B cell (primary cell): ENCODE measurements at regions not wholly inside any gene's neighbourhood (a gene's known extent, or its start where the extent isn't known, plus 50 kb on each side); places are given as distances from the start of the nearest gene placed in this dataset.

Experiments used
- ATAC-seq: fragments of 200-7000 bp; cut with Tn5 transposase; one replicate; pipeline ENCODE4 v1.10.0; 2021; ENCODE audit warnings: low read depth, mild to moderate bottlenecking, moderate number of reproducible peaks, moderate library complexity
- CTCF ChIA-PET: fragments of 350-600 bp; sonication (Branson Sonifier 250); formaldehyde crosslinking; loops from one replicate; lab custom pipeline; 2021; ENCODE audit warnings: antibody characterized with exemption, inconsistent platforms; lab: Charles Lee
- POLR2A ChIA-PET: fragments of 350-600 bp; sonication (Branson Sonifier 250); formaldehyde crosslinking; loops from one replicate; lab custom pipeline; 2021; ENCODE audit warnings: antibody characterized with exemption; lab: Charles Lee
- DNase-seq: peaks from one replicate; pipeline ENCODE4 v3.0.0; 2013
- H2AFZ ChIP-seq: 2 replicates; pipeline ENCODE4 v1.6.1; 2012; ENCODE audit warnings: mild to moderate bottlenecking, low read depth, low read length; ENCODE audit not compliant: insufficient read depth, poor library complexity, severe bottlenecking
- H3K27ac ChIP-seq, 2 donors: 1 replicate in 1 of 2; 2 replicates in 1 of 2; pipeline ENCODE4 v1.5.1; 2012 to 2013; ENCODE audit warnings: low read length in 2 of 2, mild to moderate bottlenecking in 2 of 2, moderate library complexity in 1 of 2
- H3K27me3 ChIP-seq, 4 experiments: fragments of 200-600 bp in 1 of 4; sonication (generic) in 1 of 4; replicated peaks in 1 of 4; 1 replicate in 2 of 4; 2 replicates in 2 of 4; pipeline versions ENCODE4 v1.6.1 to v1.7.0; 2013 to 2016; ENCODE audit warnings: low read length in 3 of 4, mild to moderate bottlenecking in 2 of 4, mixed read lengths in 1 of 4, moderate library complexity in 1 of 4; ENCODE audit not compliant: insufficient read depth in 4 of 4, control insufficient read depth in 3 of 4; ENCODE audit errors: control extremely low read depth in 1 of 4
- H3K36me3 ChIP-seq, 2 experiments: replicated peaks in 1 of 2; 1 replicate in 1 of 2; 2 replicates in 1 of 2; pipeline versions ENCODE4 v1.6.1 to v1.7.1; 2013; ENCODE audit warnings: low read length in 1 of 2; ENCODE audit not compliant: insufficient read depth in 2 of 2, control insufficient read depth in 1 of 2; ENCODE audit errors: control extremely low read depth in 1 of 2, extremely low read depth in 1 of 2
- H3K4me1 ChIP-seq, 2 donors: fragments of 200-600 bp in 1 of 2; sonication (generic) in 1 of 2; 1 replicate in 1 of 2; 2 replicates in 1 of 2; pipeline versions ENCODE4 v1.5.1 to v1.6.1; 2013 to 2017; ENCODE audit warnings: low read length in 2 of 2; ENCODE audit not compliant: control insufficient read depth in 2 of 2, insufficient read depth in 2 of 2
- H3K4me2 ChIP-seq: replicated peaks from 2 replicates; pipeline ENCODE3; 2012; ENCODE audit warnings: mild to moderate bottlenecking, low read depth, low read length; ENCODE audit not compliant: poor library complexity, severe bottlenecking
- H3K4me3 ChIP-seq, 5 experiments: fragments of 200-600 bp in 1 of 5; sonication (generic) in 1 of 5; 1 replicate in 3 of 5; 2 replicates in 2 of 5; pipeline versions ENCODE4 v1.5.1 to v1.7.0; 2011 to 2016; ENCODE audit warnings: low read length in 4 of 5, mild to moderate bottlenecking in 4 of 5, low read depth in 2 of 5, control low read depth in 1 of 5, moderate library complexity in 1 of 5; ENCODE audit not compliant: insufficient read depth in 1 of 5; ENCODE audit errors: control extremely low read depth in 1 of 5, extremely low read depth in 1 of 5
- H3K79me2 ChIP-seq: fragments of 200-600 bp; sonication (generic); one replicate; pipeline ENCODE4 v1.6.0; 2016; ENCODE audit warnings: low read length; ENCODE audit not compliant: control insufficient read depth, insufficient read depth
- H3K9ac ChIP-seq: fragments of 200-600 bp; sonication (generic); 2 replicates; pipeline ENCODE4 v1.6.1; 2017; ENCODE audit warnings: mild to moderate bottlenecking, low read length, moderate library complexity
- H3K9me3 ChIP-seq, 3 donors: one replicate each; pipeline versions ENCODE4 v1.6.1 to v1.7.1; 2013; ENCODE audit warnings: low read length in 2 of 3; ENCODE audit not compliant: control insufficient read depth in 2 of 3, insufficient read depth in 1 of 3; ENCODE audit errors: control extremely low read depth in 1 of 3
- H4K20me1 ChIP-seq: 2 replicates; pipeline ENCODE4 v1.6.0; 2012; ENCODE audit warnings: mild to moderate bottlenecking, low read length; ENCODE audit not compliant: insufficient read depth, control insufficient read depth, poor library complexity, severe bottlenecking
- H3K27ac Mint-ChIP-seq: one replicate; pipeline ENCODE4 v1.8.0; 2021; ENCODE audit warnings: mixed read lengths
- H3K27me3 Mint-ChIP-seq: one replicate; pipeline ENCODE4 v1.8.0; 2021; ENCODE audit warnings: mixed read lengths
- H3K4me1 Mint-ChIP-seq: one replicate; pipeline ENCODE4 v1.8.0; 2021; ENCODE audit warnings: mixed read lengths
- H3K4me3 Mint-ChIP-seq: one replicate; pipeline ENCODE4 v1.8.0; 2021; ENCODE audit warnings: mixed read lengths
- H3K9me3 Mint-ChIP-seq: one replicate; pipeline ENCODE4 v1.8.0; 2022; ENCODE audit warnings: mixed read lengths; ENCODE audit not compliant: insufficient read depth
- EZH2 ChIP-seq: IDR thresholded peaks from 2 replicates; pipeline ENCODE4 v1.6.1; 2012; ENCODE audit warnings: borderline replicate concordance, low read depth, mild to moderate bottlenecking, moderate library complexity, low read length; ENCODE audit not compliant: insufficient read depth, poor library complexity, severe bottlenecking
- WGBS: methylation state at CpG from one replicate; pipeline ENCODE4 v1.1.5; 2013; ENCODE audit warnings: missing lambda C conversion rate; ENCODE audit not compliant: insufficient coverage; 5-methylcytosine and 5-hydroxymethylcytosine counted together
- intact Hi-C: fragments of 100-400 bp; cut with micrococcal nuclease; formaldehyde crosslinking; loops from one replicate; pipeline ENCODE4 v1.10.0; 2022
- TF ChIP-seq, protein P1 (sequence below): fragments of 200-600 bp; IDR thresholded peaks from one replicate; pipeline ENCODE4 v1.8.0; 2022; ENCODE audit warnings: antibody characterized with exemption, mild to moderate bottlenecking

DNA sequence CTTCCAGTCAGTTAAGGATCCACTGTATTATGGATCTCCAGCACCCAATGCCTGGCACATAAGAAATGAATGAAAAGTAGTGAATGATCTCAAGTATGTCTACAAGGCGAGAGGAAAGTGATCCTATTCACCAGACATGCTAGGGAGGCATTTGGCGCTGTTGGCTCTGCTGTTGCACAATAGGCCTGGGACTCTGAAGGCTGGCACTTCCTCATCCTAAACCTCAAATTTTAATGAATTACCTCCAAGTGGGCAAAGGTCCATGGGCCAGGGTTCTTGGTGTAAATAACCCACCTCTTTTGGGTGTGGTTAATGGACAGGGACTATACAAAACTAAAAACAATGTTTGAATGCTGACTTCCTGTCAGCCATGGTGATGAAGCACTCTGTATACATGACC is 173.4 kb upstream of the PZP start:
- intact Hi-C loops: no loop called here
- ATAC-seq: no peak
- H3K79me2 ChIP-seq: no peaks in the 10 kb centered on the region
- no peak overlapping the region for H3K27ac ChIP-seq
- H3K9me3 ChIP-seq: no peaks in the 10 kb centered on the region
- Mint-ChIP-seq H3K27ac (no peak overlapping the region), H3K9me3 (no peaks in the 10 kb centered on the region), H3K4me1 (peaks cover 3% of the 10 kb centered on the region), H3K4me3 (no peak overlapping the region), H3K27me3 (no peaks in the 10 kb centered on the region)
- TF ChIP-seq EZH2: no peak
- TF ChIP-seq, protein P1, sequence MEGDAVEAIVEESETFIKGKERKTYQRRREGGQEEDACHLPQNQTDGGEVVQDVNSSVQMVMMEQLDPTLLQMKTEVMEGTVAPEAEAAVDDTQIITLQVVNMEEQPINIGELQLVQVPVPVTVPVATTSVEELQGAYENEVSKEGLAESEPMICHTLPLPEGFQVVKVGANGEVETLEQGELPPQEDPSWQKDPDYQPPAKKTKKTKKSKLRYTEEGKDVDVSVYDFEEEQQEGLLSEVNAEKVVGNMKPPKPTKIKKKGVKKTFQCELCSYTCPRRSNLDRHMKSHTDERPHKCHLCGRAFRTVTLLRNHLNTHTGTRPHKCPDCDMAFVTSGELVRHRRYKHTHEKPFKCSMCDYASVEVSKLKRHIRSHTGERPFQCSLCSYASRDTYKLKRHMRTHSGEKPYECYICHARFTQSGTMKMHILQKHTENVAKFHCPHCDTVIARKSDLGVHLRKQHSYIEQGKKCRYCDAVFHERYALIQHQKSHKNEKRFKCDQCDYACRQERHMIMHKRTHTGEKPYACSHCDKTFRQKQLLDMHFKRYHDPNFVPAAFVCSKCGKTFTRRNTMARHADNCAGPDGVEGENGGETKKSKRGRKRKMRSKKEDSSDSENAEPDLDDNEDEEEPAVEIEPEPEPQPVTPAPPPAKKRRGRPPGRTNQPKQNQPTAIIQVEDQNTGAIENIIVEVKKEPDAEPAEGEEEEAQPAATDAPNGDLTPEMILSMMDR: no peak
- no peaks in the 10 kb centered on the region for H3K36me3 ChIP-seq
- DNase-seq: no peak
- no peaks in the 10 kb centered on the region for H3K27me3 ChIP-seq
- H2AFZ ChIP-seq: no peak overlapping the region
- CTCF ChIA-PET: no interaction called here
- H3K4me1 ChIP-seq: no peaks in the 10 kb centered on the region
- H4K20me1 ChIP-seq: no peaks in the 10 kb centered on the region
- H3K4me2 ChIP-seq: no peak overlapping the region
- H3K4me3 ChIP-seq: no peak overlapping the region
- no peak overlapping the region for H3K9ac ChIP-seq
- POLR2A ChIA-PET: no interaction called here
- WGBS: 94% methylated on average over 2 of the region's 2 CpGs

DNA sequence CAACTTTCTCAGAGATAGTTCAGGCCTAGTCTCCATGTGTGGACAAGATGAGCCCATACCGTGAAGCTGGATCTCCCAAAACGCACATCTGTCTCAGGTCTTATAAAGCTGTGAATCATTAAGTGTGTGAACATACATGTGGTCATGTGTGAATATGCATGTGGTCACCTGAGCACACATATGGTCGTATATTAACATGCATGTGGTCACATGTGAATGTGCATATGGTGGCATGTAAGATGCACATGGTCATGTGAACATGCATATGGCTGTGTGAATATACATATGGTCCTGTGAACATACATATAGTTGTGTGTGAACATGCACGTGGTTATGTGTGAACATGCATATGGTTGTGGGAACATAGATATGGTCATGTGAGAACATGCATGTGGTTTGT is 172.5 kb upstream of the PZP start:
- no peak for ATAC-seq
- H3K9me3 ChIP-seq: no peaks in the 10 kb centered on the region

More for the DNA sequence above, 172.5 kb upstream of the PZP start:
- Histone ChIP-seq H3K79me2 (no peaks in the 10 kb centered on the region), H2AFZ (no peak overlapping the region), H3K27me3 (no peaks in the 10 kb centered on the region), H3K4me3 (no peak overlapping the region), H3K4me1 (no peaks in the 10 kb centered on the region), H3K9ac (no peak overlapping the region), H3K36me3 (no peaks in the 10 kb centered on the region), H4K20me1 (no peaks in the 10 kb centered on the region), H3K4me2 (no peak overlapping the region), H3K27ac (no peak overlapping the region)
- Mint-ChIP-seq H3K27ac (no peak overlapping the region), H3K4me1 (peaks cover 3% of the 10 kb centered on the region), H3K9me3 (no peaks in the 10 kb centered on the region), H3K27me3 (no peaks in the 10 kb centered on the region), H3K4me3 (no peak overlapping the region)
- intact Hi-C loops: no loop called here
- DNase-seq: no peak
- ChIA-PET POLR2A (no interaction called here), CTCF (no interaction called here)
- TF ChIP-seq, protein P1: no peak
- TF ChIP-seq EZH2: no peak
- 99% methylated on average over 4 of the region's 4 CpGs for WGBS
